GM19238 (cell line): ENCODE measurements at regions not wholly inside any gene's neighbourhood (a gene's known extent, or its start where the extent isn't known, plus 50 kb on each side); places are given as distances from the start of the nearest gene placed in this dataset.

ENCODE experiments used
- DNase-seq: peaks from one replicate; pipeline ENCODE4 v3.0.0; 2011; ENCODE audit warnings: low spot score; ENCODE audit not compliant: insufficient read length

- no peak for DNase-seq
Measured at GRCh38 chr2:146624430-146625160, 1220.2 kb upstream of the ACVR2A start.

GRCh38 chr2:146623771-146624170 lies 1221.1 kb upstream of the ACVR2A start:
- no peak for DNase-seq

- no peak for DNase-seq
Measured at GRCh38 chr2:146621656-146622055, 1223.2 kb upstream of the ACVR2A start.

GRCh38 chr2:146615778-146616177 lies 1229.1 kb upstream of the ACVR2A start:
- DNase-seq, result no peak

- DNase-seq, result no peak
Measured at GRCh38 chr2:146608490-146608889, 1236.3 kb upstream of the ACVR2A start.

GRCh38 chr2:146604521-146604920 lies 1240.3 kb upstream of the ACVR2A start:
- no peak for DNase-seq

- DNase-seq, result no peak
Measured at GRCh38 chr2:146602856-146603255, 1242.0 kb upstream of the ACVR2A start.

- DNase-seq, result no peak
Measured at GRCh38 chr2:146602383-146602782, 1242.4 kb upstream of the ACVR2A start.

- no peak for DNase-seq
Measured at GRCh38 chr2:146598791-146599190, 1246.0 kb upstream of the ACVR2A start.

- no peak for DNase-seq
Measured at GRCh38 chr2:146597291-146597690, 1247.5 kb upstream of the ACVR2A start.

GRCh38 chr2:146591908-146592307 lies 1252.9 kb upstream of the ACVR2A start:
- DNase-seq, result no peak

GRCh38 chr2:146587291-146587713 lies 1257.5 kb upstream of the ACVR2A start:
- no peak for DNase-seq

- DNase-seq, result no peak
Measured at GRCh38 chr2:146584316-146584715, 1260.5 kb upstream of the ACVR2A start.

GRCh38 chr2:146579147-146579930 lies 1265.5 kb upstream of the ACVR2A start:
- no peak for DNase-seq

- no peak for DNase-seq
Measured at GRCh38 chr2:146576339-146577111, 1268.3 kb upstream of the ACVR2A start.

- no peak for DNase-seq
Measured at GRCh38 chr2:146572598-146572997, 1272.2 kb upstream of the ACVR2A start.

GRCh38 chr2:146561996-146562395 lies 1282.8 kb upstream of the ACVR2A start:
- DNase-seq, result no peak

GRCh38 chr2:146547236-146547635 lies 1297.6 kb upstream of the ACVR2A start:
- DNase-seq, result no peak

- no peak for DNase-seq
Measured at GRCh38 chr2:146544701-146545100, 1300.1 kb upstream of the ACVR2A start.

GRCh38 chr2:146541896-146542295 lies 1302.9 kb upstream of the ACVR2A start:
- DNase-seq, result no peak

- no peak for DNase-seq
Measured at GRCh38 chr2:146540271-146540932, 1304.4 kb upstream of the ACVR2A start.
